ENCODE measurements at regions not wholly inside any gene's neighbourhood (a gene's known extent, or its start where the extent isn't known, plus 50 kb on each side); places are given as distances from the start of the nearest gene placed in this dataset.
"Not testable (repeated sequence)": the region's sequence is repeated elsewhere in the genome, so short reads cannot be mapped to it uniquely, and the experiment has no call there.

GRCh38 chr22:25462474-25463346, 101.8 kb upstream of the GRK3 start:
- peak; percentile 35 for DNase-seq

GRCh38 chr22:25463347-25463628, 101.2 kb upstream of the GRK3 start:
- DNase-seq = not testable (repeated sequence)

GRCh38 chr22:25464326-25464725, 100.1 kb upstream of the GRK3 start:
- not testable (repeated sequence) for DNase-seq

GRCh38 chr22:25465949-25466348, 98.5 kb upstream of the GRK3 start:
- DNase-seq = no peak

GRCh38 chr22:25472382-25472781, 92.1 kb upstream of the GRK3 start:
- no peak for DNase-seq

GRCh38 chr22:25475257-25476022, 89.0 kb upstream of the GRK3 start:
- DNase-seq = peak; percentile 72

- no peak for DNase-seq
Observed at GRCh38 chr22:25477358-25477757, 87.1 kb upstream of the GRK3 start.

- no peak for DNase-seq
Observed at GRCh38 chr22:25478111-25478510, 86.4 kb upstream of the GRK3 start.

- DNase-seq = no peak
Observed at GRCh38 chr22:25478528-25478927, 85.9 kb upstream of the GRK3 start.

- not testable (repeated sequence) for DNase-seq
Observed at GRCh38 chr22:25480868-25481267, 83.6 kb upstream of the GRK3 start.

- no peak for DNase-seq
Observed at GRCh38 chr22:25482091-25482760, 82.2 kb upstream of the GRK3 start.

GRCh38 chr22:25482868-25483639, 81.4 kb upstream of the GRK3 start:
- peak; percentile 63 for DNase-seq

- no peak for DNase-seq
Observed at GRCh38 chr22:25483931-25484330, 80.5 kb upstream of the GRK3 start.

GRCh38 chr22:25484521-25485315, 79.8 kb upstream of the GRK3 start:
- no peak for DNase-seq

- no peak for DNase-seq
Observed at GRCh38 chr22:25485626-25486545, 78.6 kb upstream of the GRK3 start.

- no peak for DNase-seq
Observed at GRCh38 chr22:25487508-25487907, 77.0 kb upstream of the GRK3 start.

GRCh38 chr22:25488244-25489020, 76.0 kb upstream of the GRK3 start:
- DNase-seq = peak; percentile 10

GRCh38 chr22:25489947-25490346, 74.5 kb upstream of the GRK3 start:
- DNase-seq = no peak

- DNase-seq = no peak
Observed at GRCh38 chr22:25490896-25491295, 73.6 kb upstream of the GRK3 start.

- no peak for DNase-seq
Observed at GRCh38 chr22:25492162-25492561, 72.3 kb upstream of the GRK3 start.
